HG02870 (cell line): ENCODE measurements at regions not wholly inside any gene's neighbourhood (a gene's known extent, or its start where the extent isn't known, plus 50 kb on each side); places are given as distances from the start of the nearest gene placed in this dataset.
"Not testable (repeated sequence)": the region's sequence is repeated elsewhere in the genome, so short reads cannot be mapped to it uniquely, and the experiment has no call there.

Source experiments
- ATAC-seq: cut with Tn5 transposase; IDR thresholded peaks from one replicate; pipeline ENCODE4 v1.9.1; 2021; ENCODE audit warnings: mild to moderate bottlenecking, moderate library complexity; ENCODE audit not compliant: unreplicated experiment

- ATAC-seq, result no peak
These were observed 85.5 kb downstream of the PRR15 start for GRCh38 chr7:29649028-29649716.

DNA sequence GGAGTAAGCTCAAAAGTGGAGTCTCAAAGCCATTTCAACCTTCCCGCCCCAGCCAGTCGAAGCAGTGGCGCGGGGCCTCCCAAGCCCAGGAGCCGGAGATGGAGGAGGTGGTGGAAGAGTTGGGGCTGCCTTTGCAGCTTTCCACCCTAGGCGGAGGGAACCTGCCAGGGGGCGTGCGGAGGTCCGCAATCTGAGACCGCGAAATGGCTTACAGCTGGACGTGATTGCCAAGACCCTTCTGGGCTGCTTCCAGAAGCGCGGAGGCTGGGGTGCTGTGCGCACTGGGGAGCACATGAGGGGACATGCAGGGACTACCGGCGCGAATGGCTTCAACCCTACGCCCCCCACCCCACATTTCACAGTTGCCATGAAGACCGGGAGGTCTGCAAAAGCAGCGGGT is 86.2 kb downstream of the PRR15 start:
- no peak for ATAC-seq

DNA sequence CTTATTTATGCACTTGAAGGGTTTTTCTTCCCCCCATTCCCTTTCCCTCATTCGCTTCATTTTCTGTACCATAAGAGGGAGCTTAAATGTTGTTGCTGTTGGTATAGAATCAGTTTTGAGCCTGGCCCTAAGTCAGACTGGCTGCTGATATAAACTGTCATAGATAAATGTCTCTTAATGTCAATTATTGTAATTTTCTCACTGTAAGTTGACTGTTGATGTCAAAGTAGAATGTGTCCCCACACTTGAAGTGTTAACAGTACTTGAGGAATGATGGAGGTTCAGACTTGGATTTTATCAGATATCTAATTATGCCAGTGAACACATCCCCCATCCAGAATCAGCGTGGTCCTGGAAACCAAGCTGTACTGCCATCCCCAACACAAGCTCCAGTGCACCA is 87.8 kb downstream of the PRR15 start:
- no peak for ATAC-seq

DNA sequence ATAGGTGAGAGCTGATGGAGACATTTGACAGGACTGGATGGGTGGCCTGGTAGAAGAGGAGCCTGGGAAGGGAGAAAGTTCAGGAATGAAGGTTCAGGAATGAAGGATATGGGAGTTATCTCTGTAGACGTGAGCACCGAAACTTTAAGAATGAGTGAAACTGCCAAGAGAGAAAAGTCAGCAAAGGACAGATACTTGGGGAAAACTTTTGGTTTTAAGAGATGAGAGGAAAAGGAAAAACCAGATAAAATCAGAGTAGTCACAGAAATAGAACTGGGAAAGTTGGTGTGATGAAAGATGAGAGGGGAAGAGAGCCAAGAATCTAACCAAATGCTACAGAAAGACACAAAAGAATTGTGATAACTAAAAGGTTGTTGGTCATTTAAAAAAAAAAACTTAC is 88.9 kb downstream of the PRR15 start:
- no peak for ATAC-seq

DNA sequence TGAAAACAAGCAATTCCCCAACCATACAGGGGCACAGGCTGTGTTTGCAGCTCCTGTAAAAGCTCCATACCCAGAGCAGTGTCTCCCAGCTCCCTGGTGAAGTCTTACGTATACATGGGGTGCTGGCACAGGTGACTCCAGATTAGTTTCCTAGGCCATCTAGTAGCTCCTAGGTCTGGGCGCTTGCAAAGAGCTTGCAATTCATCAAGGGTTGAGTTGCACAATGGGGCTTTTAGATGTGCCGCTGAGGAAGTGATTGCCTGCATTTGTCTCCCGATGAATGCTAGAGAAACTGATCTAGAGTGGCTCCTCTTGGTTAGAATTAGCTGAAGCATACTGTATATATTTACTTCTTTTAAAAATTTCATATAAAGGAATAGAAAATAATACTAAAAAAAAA is 90.7 kb downstream of the PRR15 start:
- not testable (repeated sequence) for ATAC-seq

- ATAC-seq, result no peak
These were observed 93.7 kb downstream of the PRR15 start for GRCh38 chr7:29657288-29657687.

DNA sequence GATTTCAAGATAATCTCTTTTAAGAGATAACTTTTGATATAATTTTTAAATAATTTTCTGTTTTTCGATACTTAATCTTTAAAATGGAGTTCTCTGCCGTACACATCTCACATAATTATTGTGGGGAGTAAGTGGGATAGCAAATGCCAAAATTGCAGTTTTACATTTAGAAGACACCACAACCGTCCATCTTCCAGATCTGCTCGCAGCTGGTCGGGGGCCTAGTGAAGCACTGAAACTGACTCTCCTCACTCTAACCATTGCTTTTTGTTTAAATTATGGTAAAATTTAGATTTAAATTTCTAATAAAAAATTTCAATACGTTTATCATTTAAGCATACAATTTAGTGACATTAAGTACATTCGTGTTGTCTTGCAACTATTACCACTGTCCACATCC is 94.2 kb downstream of the PRR15 start:
- ATAC-seq, result no peak

- ATAC-seq, result not testable (repeated sequence)
These were observed 95.6 kb downstream of the PRR15 start for GRCh38 chr7:29659213-29659612.

DNA sequence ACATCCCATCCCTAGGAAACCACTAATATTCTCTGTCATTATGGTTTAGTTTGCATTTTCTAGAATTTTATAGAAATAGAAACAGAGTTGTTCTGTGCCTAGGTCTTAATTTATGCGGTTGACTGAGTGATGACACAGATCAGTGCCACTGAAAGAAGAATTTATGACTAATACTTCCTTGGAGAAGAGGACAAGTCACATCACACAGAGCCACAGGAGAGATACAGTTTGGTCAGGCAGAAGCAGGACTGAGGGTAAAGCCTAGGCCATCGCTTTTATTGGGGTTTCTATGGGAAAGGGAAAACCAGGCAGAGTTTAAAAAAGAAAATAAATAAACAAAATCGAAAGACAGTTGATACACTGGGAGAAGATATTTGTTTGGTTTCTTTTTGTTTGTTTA is 99.3 kb downstream of the PRR15 start:
- ATAC-seq, result not testable (repeated sequence)

GRCh38 chr7:29664999-29665398 is 101.4 kb downstream of the PRR15 start:
- ATAC-seq, result not testable (repeated sequence)

- not testable (repeated sequence) for ATAC-seq
These were observed 103.5 kb downstream of the PRR15 start for GRCh38 chr7:29667096-29667669.

GRCh38 chr7:29671286-29671685 is 107.7 kb downstream of the PRR15 start:
- not testable (repeated sequence) for ATAC-seq

DNA sequence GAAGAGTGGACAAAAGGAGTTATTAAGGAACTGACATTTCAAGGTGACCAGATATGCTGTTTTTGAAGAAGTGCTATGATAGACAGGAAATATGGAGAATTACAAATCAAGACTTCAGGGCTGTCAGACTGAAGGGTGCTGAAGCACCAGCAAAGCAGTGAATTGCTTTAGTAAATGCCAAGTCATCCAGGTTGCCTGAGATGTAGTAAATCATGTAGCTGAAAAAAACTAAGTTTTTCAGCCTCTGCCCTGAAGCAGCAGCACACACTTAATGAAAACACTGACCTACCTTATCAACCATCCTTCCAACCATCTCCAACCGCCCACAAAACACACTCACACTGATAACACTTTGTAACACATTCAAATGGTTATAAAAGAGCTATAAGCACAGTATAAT is 110.0 kb downstream of the PRR15 start:
- not testable (repeated sequence) for ATAC-seq

GRCh38 chr7:29674626-29675025 is 111.0 kb downstream of the PRR15 start:
- ATAC-seq, result not testable (repeated sequence)

- ATAC-seq, result not testable (repeated sequence)
These were observed 113.6 kb downstream of the PRR15 start for GRCh38 chr7:29677254-29677653.

DNA sequence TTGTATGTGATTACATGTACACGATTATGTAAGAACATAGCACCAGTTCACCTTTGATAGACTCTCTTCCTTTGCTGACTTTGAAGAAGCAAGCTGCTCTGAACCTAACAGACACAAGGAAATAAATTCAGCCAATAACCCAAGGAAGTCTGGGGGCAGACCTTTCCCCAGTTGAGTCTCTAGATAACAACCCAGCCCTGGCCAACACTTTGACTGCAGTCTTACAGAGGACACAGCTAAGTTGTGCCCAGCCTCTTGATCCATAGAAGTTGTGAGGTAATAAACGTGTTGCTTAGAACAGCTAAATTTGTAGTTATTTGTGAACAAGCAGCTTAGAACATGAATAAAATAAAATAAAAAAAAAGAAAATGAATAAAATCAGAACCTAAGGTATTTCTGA is 116.3 kb downstream of the PRR15 start:
- ATAC-seq, result not testable (repeated sequence)

DNA sequence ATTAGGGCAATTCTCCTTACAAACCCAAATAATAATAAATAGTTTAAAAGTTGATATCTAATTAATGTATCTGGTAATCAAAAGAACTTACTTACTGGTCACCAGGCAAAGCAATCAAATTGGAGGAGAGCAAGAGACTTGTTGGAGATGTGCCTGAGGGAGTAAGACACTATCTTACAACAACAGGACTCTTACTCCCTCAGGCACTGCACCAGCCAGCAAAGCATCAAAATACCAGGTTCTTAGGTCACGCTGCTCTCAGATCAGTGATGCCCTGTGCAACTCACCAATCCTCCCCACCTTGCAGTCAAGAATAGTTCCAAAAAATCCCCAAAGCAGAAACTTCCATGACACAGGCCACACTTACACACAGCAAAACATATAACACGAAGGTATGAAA is 117.0 kb downstream of the PRR15 start:
- not testable (repeated sequence) for ATAC-seq

DNA sequence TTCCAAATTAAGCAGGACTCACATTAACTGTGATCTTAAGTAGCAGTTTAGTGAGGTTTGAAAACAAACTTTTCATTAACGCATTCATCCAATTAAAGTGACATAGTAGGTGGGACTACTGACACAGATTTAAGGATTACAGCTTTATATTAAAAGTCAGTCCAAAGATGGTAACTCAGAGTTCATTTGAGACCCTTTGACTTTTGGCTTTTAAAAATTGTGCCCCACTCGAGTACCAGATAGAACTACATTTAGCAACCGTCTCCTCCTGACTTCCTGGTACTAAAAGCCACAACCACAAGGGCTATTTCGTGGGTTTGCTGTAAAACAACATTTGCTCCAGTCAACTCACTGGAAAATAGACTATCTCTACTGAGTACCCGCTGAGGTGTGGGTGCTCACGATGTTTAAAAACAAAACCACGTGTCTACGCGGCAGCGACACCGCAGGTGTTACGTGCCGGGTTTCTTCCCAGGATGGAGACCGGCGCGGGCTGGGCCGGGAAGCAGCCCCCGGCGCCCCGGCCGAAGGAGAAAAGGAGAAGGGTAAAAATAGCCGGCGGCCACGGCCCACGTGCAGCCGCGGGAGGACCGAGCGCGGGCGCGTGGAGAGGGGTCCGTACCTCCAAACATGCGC is 120.6 kb downstream of the PRR15 start:
- peak; percentile 27 for ATAC-seq

DNA sequence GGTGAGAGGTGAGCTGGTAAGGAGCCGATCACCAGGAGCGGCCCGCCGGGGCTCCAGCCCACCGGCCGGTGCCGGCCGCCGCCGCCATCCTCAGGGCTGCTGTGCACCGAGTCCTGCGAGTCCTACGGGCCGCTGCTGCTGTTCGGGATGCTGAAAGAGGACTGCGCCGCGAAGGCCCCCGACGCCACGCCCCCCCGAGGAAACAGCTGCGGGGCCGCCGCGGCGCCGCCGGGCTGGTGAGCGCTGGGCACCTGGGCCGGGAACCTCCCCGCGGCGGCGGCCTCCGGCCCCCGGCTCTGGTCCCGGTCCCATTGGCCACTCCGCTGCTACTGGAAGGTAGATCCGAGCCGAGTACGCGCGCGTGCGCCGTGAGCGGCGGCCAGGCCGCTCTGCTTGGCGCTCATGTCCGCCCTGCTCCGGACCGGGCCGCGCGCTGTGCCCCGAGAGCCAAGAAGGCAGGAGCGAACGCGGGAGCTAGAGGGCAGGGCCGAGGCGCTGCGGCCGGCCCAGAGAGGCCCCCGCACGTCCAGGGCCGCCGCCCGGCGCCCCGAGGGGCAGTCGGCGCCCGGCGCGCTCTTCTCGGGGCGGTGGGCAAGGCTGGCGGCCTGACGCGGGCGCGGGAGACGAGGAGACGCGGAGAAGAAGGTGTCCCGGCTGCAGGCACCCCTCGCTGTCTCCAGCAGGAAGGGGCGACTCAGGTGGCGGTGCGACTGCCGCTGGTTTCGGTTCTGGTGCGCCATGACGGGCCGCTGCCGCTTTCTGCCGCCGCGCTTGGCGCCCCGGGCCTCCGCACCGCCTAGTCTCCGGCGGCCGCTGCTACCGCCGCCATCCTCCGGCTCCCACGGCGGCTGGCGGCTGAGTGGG is 121.3 kb upstream of the WIPF3 start:
- ATAC-seq, result peak; percentile 67

- not testable (repeated sequence) for ATAC-seq
These were observed 120.5 kb upstream of the WIPF3 start for GRCh38 chr7:29685651-29686271.

GRCh38 chr7:29690510-29690909 is 115.8 kb upstream of the WIPF3 start:
- not testable (repeated sequence) for ATAC-seq
